ENCODE measurements at regions not wholly inside any gene's neighbourhood (a gene's known extent, or its start where the extent isn't known, plus 50 kb on each side); places are given as distances from the start of the nearest gene placed in this dataset.

DNA sequence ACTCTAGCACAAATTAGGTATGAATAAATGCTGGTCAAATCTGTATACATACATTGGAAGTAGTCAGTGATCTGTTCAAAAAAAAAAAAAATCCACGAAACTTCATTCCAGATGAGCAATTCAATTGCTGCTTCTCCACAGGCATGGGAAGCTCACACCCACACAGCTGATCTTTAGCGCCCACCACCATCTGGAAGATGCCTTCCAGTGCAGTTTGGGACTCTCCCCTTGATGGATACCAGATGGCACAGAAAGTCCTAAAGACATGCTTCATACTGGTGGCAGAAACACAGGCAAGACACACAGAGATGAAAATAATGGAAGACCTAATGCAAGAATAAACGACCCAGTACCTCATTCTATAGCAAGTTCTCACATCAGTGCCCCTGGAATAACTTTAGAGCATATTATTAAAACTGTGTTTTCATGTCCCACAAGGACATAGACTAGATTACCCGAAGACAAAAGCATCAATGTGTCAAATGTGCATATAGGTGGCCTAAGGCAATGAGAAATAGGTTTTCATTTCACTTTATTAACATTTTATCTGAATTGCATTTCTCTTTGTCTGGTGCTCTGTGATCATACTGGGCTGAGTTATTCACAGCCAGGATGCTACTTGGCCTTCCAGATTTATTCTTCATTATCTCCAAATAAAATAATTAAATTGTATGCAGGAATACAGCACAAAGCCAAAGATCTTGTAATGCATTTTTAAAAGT is 135.4 kb upstream of the TAS2R1 start:
- TF ChIP-seq, protein P1, sequence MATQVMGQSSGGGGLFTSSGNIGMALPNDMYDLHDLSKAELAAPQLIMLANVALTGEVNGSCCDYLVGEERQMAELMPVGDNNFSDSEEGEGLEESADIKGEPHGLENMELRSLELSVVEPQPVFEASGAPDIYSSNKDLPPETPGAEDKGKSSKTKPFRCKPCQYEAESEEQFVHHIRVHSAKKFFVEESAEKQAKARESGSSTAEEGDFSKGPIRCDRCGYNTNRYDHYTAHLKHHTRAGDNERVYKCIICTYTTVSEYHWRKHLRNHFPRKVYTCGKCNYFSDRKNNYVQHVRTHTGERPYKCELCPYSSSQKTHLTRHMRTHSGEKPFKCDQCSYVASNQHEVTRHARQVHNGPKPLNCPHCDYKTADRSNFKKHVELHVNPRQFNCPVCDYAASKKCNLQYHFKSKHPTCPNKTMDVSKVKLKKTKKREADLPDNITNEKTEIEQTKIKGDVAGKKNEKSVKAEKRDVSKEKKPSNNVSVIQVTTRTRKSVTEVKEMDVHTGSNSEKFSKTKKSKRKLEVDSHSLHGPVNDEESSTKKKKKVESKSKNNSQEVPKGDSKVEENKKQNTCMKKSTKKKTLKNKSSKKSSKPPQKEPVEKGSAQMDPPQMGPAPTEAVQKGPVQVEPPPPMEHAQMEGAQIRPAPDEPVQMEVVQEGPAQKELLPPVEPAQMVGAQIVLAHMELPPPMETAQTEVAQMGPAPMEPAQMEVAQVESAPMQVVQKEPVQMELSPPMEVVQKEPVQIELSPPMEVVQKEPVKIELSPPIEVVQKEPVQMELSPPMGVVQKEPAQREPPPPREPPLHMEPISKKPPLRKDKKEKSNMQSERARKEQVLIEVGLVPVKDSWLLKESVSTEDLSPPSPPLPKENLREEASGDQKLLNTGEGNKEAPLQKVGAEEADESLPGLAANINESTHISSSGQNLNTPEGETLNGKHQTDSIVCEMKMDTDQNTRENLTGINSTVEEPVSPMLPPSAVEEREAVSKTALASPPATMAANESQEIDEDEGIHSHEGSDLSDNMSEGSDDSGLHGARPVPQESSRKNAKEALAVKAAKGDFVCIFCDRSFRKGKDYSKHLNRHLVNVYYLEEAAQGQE (tag by site-specific recombination; IDR thresholded peaks at IDR 0.05), result no peak
- TF ChIP-seq, protein P2, sequence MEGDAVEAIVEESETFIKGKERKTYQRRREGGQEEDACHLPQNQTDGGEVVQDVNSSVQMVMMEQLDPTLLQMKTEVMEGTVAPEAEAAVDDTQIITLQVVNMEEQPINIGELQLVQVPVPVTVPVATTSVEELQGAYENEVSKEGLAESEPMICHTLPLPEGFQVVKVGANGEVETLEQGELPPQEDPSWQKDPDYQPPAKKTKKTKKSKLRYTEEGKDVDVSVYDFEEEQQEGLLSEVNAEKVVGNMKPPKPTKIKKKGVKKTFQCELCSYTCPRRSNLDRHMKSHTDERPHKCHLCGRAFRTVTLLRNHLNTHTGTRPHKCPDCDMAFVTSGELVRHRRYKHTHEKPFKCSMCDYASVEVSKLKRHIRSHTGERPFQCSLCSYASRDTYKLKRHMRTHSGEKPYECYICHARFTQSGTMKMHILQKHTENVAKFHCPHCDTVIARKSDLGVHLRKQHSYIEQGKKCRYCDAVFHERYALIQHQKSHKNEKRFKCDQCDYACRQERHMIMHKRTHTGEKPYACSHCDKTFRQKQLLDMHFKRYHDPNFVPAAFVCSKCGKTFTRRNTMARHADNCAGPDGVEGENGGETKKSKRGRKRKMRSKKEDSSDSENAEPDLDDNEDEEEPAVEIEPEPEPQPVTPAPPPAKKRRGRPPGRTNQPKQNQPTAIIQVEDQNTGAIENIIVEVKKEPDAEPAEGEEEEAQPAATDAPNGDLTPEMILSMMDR (tag by site-specific recombination; IDR thresholded peaks at IDR 0.05), result no peak
- TF ChIP-seq ZNF423 (tag by site-specific recombination; IDR thresholded peaks at IDR 0.05) (no peak), KLF16 (tag by site-specific recombination; IDR thresholded peaks at IDR 0.05) (no peak), SETDB1 (IDR thresholded peaks at IDR 0.05; ENCODE audit: insufficient read length, low read length) (no peak), ZNF510 (tag by site-specific recombination; IDR thresholded peaks at IDR 0.05; ENCODE audit: insufficient replicate concordance) (no peak), ZNF24 (tag by site-specific recombination; IDR thresholded peaks at IDR 0.05) (no peak), ZNF776 (tag by site-specific recombination; IDR thresholded peaks at IDR 0.05; ENCODE audit: borderline replicate concordance) (no peak), BCL11A (tag by site-specific recombination; IDR thresholded peaks at IDR 0.05; ENCODE audit: low read depth) (no peak)
- TF ChIP-seq, protein P3, sequence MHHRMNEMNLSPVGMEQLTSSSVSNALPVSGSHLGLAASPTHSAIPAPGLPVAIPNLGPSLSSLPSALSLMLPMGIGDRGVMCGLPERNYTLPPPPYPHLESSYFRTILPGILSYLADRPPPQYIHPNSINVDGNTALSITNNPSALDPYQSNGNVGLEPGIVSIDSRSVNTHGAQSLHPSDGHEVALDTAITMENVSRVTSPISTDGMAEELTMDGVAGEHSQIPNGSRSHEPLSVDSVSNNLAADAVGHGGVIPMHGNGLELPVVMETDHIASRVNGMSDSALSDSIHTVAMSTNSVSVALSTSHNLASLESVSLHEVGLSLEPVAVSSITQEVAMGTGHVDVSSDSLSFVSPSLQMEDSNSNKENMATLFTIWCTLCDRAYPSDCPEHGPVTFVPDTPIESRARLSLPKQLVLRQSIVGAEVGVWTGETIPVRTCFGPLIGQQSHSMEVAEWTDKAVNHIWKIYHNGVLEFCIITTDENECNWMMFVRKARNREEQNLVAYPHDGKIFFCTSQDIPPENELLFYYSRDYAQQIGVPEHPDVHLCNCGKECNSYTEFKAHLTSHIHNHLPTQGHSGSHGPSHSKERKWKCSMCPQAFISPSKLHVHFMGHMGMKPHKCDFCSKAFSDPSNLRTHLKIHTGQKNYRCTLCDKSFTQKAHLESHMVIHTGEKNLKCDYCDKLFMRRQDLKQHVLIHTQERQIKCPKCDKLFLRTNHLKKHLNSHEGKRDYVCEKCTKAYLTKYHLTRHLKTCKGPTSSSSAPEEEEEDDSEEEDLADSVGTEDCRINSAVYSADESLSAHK (tag by site-specific recombination; IDR thresholded peaks at IDR 0.05), result no peak
- TF ChIP-seq, protein P4, sequence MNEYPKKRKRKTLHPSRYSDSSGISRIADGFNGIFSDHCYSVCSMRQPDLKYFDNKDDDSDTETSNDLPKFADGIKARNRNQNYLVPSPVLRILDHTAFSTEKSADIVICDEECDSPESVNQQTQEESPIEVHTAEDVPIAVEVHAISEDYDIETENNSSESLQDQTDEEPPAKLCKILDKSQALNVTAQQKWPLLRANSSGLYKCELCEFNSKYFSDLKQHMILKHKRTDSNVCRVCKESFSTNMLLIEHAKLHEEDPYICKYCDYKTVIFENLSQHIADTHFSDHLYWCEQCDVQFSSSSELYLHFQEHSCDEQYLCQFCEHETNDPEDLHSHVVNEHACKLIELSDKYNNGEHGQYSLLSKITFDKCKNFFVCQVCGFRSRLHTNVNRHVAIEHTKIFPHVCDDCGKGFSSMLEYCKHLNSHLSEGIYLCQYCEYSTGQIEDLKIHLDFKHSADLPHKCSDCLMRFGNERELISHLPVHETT (tag by site-specific recombination; IDR thresholded peaks at IDR 0.05), result no peak

All from HEK293 (cell line).